Panc1 (cell line): ENCODE measurements at regions not wholly inside any gene's neighbourhood (a gene's known extent, or its start where the extent isn't known, plus 50 kb on each side); places are given as distances from the start of the nearest gene placed in this dataset.

Experiments
- ATAC-seq: fragments of 200-7000 bp; cut with Tn5 transposase; 2 replicates; pipeline ENCODE4 v1.9.1; 2020; ENCODE audit warnings: mild to moderate bottlenecking, moderate library complexity
- BruUV-seq: library from RNA; stranded (reverse); fragments of 400-500 nt; replicated peaks from 2 replicates; lab custom pipeline; 2021; lab: Mats Ljungman, UMichigan
- CTCF ChIA-PET: fragments of 300-600 bp; sonication (Branson Sonifier 250); formaldehyde crosslinking; loops from one replicate; lab custom pipeline; 2022; ENCODE audit warnings: antibody characterized with exemption; lab: Charles Lee
- POLR2A ChIA-PET: fragments of 300-600 bp; sonication (Branson Sonifier 250); formaldehyde crosslinking; loops from one replicate; lab custom pipeline; 2022; ENCODE audit warnings: antibody characterized with exemption; lab: Charles Lee
- DNase-seq: peaks from one replicate; pipeline ENCODE4 v3.0.0-alpha.2; 2010; ENCODE audit warnings: low read depth, low spot score
- H3K27ac ChIP-seq: 2 replicates; pipeline ENCODE4 v1.5.1; 2011; ENCODE audit warnings: mild to moderate bottlenecking, low read length, inconsistent platforms
- H3K27me3 ChIP-seq: fragments of 200-500 bp; sonication (Bioruptor generic); 2 replicates; pipeline ENCODE4 v1.6.0; 2014; ENCODE audit warnings: low read length, inconsistent platforms; ENCODE audit not compliant: control insufficient read depth, insufficient read depth
- H3K36me3 ChIP-seq: fragments of 200-500 bp; sonication (Bioruptor generic); 2 replicates; pipeline ENCODE4 v1.5.1; 2014; ENCODE audit warnings: inconsistent platforms, mild to moderate bottlenecking, low read length, moderate library complexity; ENCODE audit not compliant: control insufficient read depth, insufficient read depth
- H3K4me1 ChIP-seq: 2 replicates; pipeline ENCODE4 v1.5.1; 2011; ENCODE audit warnings: inconsistent platforms, mild to moderate bottlenecking, low read length, moderate library complexity; ENCODE audit not compliant: control insufficient read depth, insufficient read depth
- H3K4me3 ChIP-seq, 2 experiments: 2 replicates each; pipeline ENCODE4 v1.5.1; 2011 to 2012; ENCODE audit warnings: low read depth in 2 of 2, low read length in 2 of 2, mild to moderate bottlenecking in 2 of 2, inconsistent platforms in 1 of 2, moderate library complexity in 1 of 2
- H3K9me3 ChIP-seq: fragments of 200-500 bp; sonication (Bioruptor generic); 2 replicates; pipeline ENCODE4 v1.5.1; 2014; ENCODE audit warnings: low read depth, mild to moderate bottlenecking, inconsistent platforms, low read length, moderate library complexity; ENCODE audit not compliant: control insufficient read depth, insufficient read depth
- POLR2AphosphoS5 ChIP-seq: IDR thresholded peaks from 2 replicates; pipeline ENCODE4 v1.6.1; 2012; ENCODE audit warnings: mild to moderate bottlenecking, low read depth, low read length, moderate library complexity
- SIN3A ChIP-seq: IDR thresholded peaks from 2 replicates; pipeline ENCODE4 v1.6.1; 2012; ENCODE audit warnings: low read depth, mild to moderate bottlenecking, low read length, moderate library complexity, borderline replicate concordance; ENCODE audit not compliant: insufficient read depth
- TCF7L2 ChIP-seq: IDR thresholded peaks from 2 replicates; pipeline ENCODE4 v1.6.1; 2011; ENCODE audit warnings: mild to moderate bottlenecking, low read depth, low read length, inconsistent platforms
- in situ Hi-C: cut with HindIII; loops from 2 replicates; pipeline ENCODE4 v1.10.0; 2016; ENCODE audit warnings: low sequenced_read_pairs, low pct_unique_long_range_greater_than_20kb
- intact Hi-C: fragments of 100-400 bp; cut with micrococcal nuclease; formaldehyde crosslinking; loops from one replicate; pipeline ENCODE4 v1.10.0; 2022; ENCODE audit not compliant: unreplicated experiment
- TF ChIP-seq, protein P1 (sequence below), 2 experiments: IDR thresholded peaks; 2 replicates each; pipeline ENCODE4 v1.6.1; 2011 to 2012; ENCODE audit warnings: low read depth in 2 of 2, control low read depth in 1 of 2, low read length in 1 of 2, mild to moderate bottlenecking in 1 of 2, moderate library complexity in 1 of 2; ENCODE audit not compliant: insufficient read depth in 1 of 2
- TF ChIP-seq, protein P2 (sequence below): fragments of 450-650 bp; IDR thresholded peaks from 2 replicates; pipeline ENCODE4 v1.5.1; 2017; ENCODE audit warnings: mild to moderate bottlenecking

DNA sequence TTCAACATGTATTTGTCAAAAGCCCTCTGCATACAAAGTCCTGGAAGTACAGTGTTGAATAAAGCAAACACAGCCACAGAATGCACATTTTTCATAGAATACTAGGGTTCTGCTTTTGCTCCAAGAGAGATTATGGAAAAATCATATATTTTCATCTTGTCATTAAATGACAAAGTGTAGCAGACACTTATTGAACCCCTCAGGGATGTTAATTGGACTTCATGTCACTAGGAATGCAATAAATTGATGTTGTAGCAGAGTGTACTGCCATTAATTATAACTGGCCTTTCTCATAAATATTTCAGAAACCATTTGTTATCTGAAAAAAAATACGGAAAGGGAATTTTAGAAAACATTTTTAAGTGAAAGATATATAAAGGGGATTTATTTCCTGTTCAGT is 64.5 kb upstream of the TAC1 start:
- no peaks in the 10 kb centered on the region for H3K4me1 ChIP-seq
- ATAC-seq (no peak), DNase-seq (no peak)
- H3K4me3 ChIP-seq = no peak overlapping the region
- ChIA-PET POLR2A (no interaction called here), CTCF (no interaction called here)
- intact Hi-C loops (no loop called here), in situ Hi-C loops (no loop called here)
- H3K27me3 ChIP-seq = peaks cover 2% of the 10 kb centered on the region
- BruUV-seq = no TSS peak
- TF ChIP-seq SIN3A (no peak), POLR2AphosphoS5 (no peak), TCF7L2 (no peak)
- TF ChIP-seq, protein P1, sequence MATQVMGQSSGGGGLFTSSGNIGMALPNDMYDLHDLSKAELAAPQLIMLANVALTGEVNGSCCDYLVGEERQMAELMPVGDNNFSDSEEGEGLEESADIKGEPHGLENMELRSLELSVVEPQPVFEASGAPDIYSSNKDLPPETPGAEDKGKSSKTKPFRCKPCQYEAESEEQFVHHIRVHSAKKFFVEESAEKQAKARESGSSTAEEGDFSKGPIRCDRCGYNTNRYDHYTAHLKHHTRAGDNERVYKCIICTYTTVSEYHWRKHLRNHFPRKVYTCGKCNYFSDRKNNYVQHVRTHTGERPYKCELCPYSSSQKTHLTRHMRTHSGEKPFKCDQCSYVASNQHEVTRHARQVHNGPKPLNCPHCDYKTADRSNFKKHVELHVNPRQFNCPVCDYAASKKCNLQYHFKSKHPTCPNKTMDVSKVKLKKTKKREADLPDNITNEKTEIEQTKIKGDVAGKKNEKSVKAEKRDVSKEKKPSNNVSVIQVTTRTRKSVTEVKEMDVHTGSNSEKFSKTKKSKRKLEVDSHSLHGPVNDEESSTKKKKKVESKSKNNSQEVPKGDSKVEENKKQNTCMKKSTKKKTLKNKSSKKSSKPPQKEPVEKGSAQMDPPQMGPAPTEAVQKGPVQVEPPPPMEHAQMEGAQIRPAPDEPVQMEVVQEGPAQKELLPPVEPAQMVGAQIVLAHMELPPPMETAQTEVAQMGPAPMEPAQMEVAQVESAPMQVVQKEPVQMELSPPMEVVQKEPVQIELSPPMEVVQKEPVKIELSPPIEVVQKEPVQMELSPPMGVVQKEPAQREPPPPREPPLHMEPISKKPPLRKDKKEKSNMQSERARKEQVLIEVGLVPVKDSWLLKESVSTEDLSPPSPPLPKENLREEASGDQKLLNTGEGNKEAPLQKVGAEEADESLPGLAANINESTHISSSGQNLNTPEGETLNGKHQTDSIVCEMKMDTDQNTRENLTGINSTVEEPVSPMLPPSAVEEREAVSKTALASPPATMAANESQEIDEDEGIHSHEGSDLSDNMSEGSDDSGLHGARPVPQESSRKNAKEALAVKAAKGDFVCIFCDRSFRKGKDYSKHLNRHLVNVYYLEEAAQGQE (IDR thresholded peaks at IDR 0.05; ENCODE audit: insufficient read depth in 1 of 2, low read depth in 2 of 2, low read length in 1 of 2) = no peak
- TF ChIP-seq, protein P2, sequence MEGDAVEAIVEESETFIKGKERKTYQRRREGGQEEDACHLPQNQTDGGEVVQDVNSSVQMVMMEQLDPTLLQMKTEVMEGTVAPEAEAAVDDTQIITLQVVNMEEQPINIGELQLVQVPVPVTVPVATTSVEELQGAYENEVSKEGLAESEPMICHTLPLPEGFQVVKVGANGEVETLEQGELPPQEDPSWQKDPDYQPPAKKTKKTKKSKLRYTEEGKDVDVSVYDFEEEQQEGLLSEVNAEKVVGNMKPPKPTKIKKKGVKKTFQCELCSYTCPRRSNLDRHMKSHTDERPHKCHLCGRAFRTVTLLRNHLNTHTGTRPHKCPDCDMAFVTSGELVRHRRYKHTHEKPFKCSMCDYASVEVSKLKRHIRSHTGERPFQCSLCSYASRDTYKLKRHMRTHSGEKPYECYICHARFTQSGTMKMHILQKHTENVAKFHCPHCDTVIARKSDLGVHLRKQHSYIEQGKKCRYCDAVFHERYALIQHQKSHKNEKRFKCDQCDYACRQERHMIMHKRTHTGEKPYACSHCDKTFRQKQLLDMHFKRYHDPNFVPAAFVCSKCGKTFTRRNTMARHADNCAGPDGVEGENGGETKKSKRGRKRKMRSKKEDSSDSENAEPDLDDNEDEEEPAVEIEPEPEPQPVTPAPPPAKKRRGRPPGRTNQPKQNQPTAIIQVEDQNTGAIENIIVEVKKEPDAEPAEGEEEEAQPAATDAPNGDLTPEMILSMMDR = no peak
- H3K36me3 ChIP-seq = no peaks in the 10 kb centered on the region
- no peaks in the 10 kb centered on the region for H3K9me3 ChIP-seq
- no peak overlapping the region for H3K27ac ChIP-seq

DNA sequence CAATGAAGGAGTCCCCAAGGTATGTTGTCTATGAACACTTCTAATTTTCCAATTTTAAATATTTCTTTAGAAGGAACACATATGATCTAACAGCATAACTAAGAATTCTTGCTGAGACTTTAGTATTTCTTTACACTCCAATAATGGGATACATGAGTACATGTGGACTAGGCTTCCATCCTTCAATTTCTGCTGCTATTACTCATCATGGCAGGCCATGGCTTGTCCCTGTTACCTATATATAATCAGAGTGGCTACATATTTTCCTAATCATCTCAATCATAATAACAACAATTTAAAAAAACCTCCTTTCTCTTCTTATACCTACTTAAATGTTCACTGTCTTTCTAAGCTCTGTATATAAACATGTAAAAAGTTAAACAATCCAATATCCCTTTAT is 60.3 kb upstream of the TAC1 start:
- ChIA-PET POLR2A (no interaction called here), CTCF (no interaction called here)
- no peak for DNase-seq
- Histone ChIP-seq H3K9me3 (no peaks in the 10 kb centered on the region), H3K4me1 (no peaks in the 10 kb centered on the region), H3K27ac (no peak overlapping the region), H3K4me3 (no peak overlapping the region), H3K27me3 (peaks cover 2% of the 10 kb centered on the region; the same call in 1 of the 2 replicates), H3K36me3 (no peaks in the 10 kb centered on the region)
- in situ Hi-C loops = no loop called here
- intact Hi-C loops = no loop called here
- ATAC-seq = no peak
- TF ChIP-seq TCF7L2 = no peak
- no peak for TF ChIP-seq POLR2AphosphoS5
- TF ChIP-seq, protein P2 = no peak
- TF ChIP-seq SIN3A = no peak
- TF ChIP-seq, protein P1 (IDR thresholded peaks at IDR 0.05; ENCODE audit: insufficient read depth in 1 of 2, low read depth in 2 of 2, low read length in 1 of 2) = no peak
- BruUV-seq = no TSS peak
